HFF-Myc (cell line): ENCODE measurements at regions not wholly inside any gene's neighbourhood (a gene's known extent, or its start where the extent isn't known, plus 50 kb on each side); places are given as distances from the start of the nearest gene placed in this dataset.

ENCODE experiments used
- DNase-seq: peaks from one replicate; pipeline ENCODE4 v3.0.0-alpha.2; 2011; ENCODE audit warnings: low read depth; ENCODE audit errors: extremely low read depth
- H3K4me3 ChIP-seq: replicated peaks from 2 replicates; pipeline ENCODE4 v1.5.1; 2011; ENCODE audit warnings: low read depth, mild to moderate bottlenecking, control low read depth, low read length
- CTCF ChIP-seq: IDR thresholded peaks from 2 replicates; pipeline ENCODE4 v1.5.1; 2012; ENCODE audit warnings: mild to moderate bottlenecking, low read depth, low read length, control low read depth; ENCODE audit errors: missing control alignments

GRCh38 chr11:70541699-70542098 is 143.4 kb downstream of the CTTN start:
- DNase-seq = no peak
- no peak for TF ChIP-seq CTCF

GRCh38 chr11:70542406-70542805 is 144.1 kb downstream of the CTTN start:
- H3K4me3 ChIP-seq = no peak overlapping the region
- no peak for TF ChIP-seq CTCF
- DNase-seq = no peak

More at GRCh38 chr11:70541699-70542098, 143.4 kb downstream of the CTTN start:
- H3K4me3 ChIP-seq = no peak overlapping the region

- DNase-seq = no peak
- no peak for TF ChIP-seq CTCF
- no peak overlapping the region for H3K4me3 ChIP-seq
These were observed 144.5 kb downstream of the CTTN start for GRCh38 chr11:70542811-70543210.

GRCh38 chr11:70543611-70544010 is 145.3 kb downstream of the CTTN start:
- no peak for TF ChIP-seq CTCF
- no peak overlapping the region for H3K4me3 ChIP-seq
- DNase-seq = no peak

- no peak for DNase-seq
- no peak overlapping the region for H3K4me3 ChIP-seq
- TF ChIP-seq CTCF = no peak
These were observed 145.9 kb downstream of the CTTN start for GRCh38 chr11:70544067-70544773.

GRCh38 chr11:70544774-70545609 is 146.7 kb downstream of the CTTN start:
- no peak for TF ChIP-seq CTCF
- no peak overlapping the region for H3K4me3 ChIP-seq

More at GRCh38 chr11:70544774-70545609, 146.7 kb downstream of the CTTN start:
- DNase-seq = no peak
